SK-N-SH (cell line): ENCODE measurements at regions not wholly inside any gene's neighbourhood (a gene's known extent, or its start where the extent isn't known, plus 50 kb on each side); places are given as distances from the start of the nearest gene placed in this dataset.

Source experiments
- MAX ChIP-seq: IDR thresholded peaks from 2 replicates; pipeline ENCODE4 v1.4.0; 2012; ENCODE audit warnings: low read depth
- RAD21 ChIP-seq: IDR thresholded peaks from 2 replicates; pipeline ENCODE4 v1.6.1; 2012; ENCODE audit warnings: mild to moderate bottlenecking, low read length
- RCOR1 ChIP-seq: fragments of 150-350 bp; IDR thresholded peaks from 2 replicates; pipeline ENCODE4 v1.6.1; 2017; ENCODE audit warnings: antibody characterized with exemption, low read length

- TF ChIP-seq RAD21 (peak; percentile 58), MAX (no peak), RCOR1 (no peak)
Observed at GRCh38 chr13:88979465-88980175, 1308.4 kb downstream of the SLITRK5 start.
